Uterus (tissue), 3 donors: ENCODE measurements at regions not wholly inside any gene's neighbourhood (a gene's known extent, or its start where the extent isn't known, plus 50 kb on each side); places are given as distances from the start of the nearest gene placed in this dataset.

ENCODE experiments used
- DNase-seq, 2 donors: peaks; one replicate each; pipeline ENCODE4 v3.0.0-alpha.2; 2019 to 2020
- H3K27ac ChIP-seq, 2 donors: fragments of 200-600 bp; sonication (generic); 1 replicate in 1 of 2; 2 replicates in 1 of 2; pipeline ENCODE4 v1.5.1; 2016 to 2018
- H3K27me3 ChIP-seq, 2 donors: fragments of 200-600 bp; sonication (generic); one replicate each; pipeline ENCODE4 v1.5.1; 2018 to 2019; ENCODE audit warnings: control low read depth in 1 of 2
- H3K36me3 ChIP-seq, 2 donors: fragments of 200-600 bp; sonication (generic); one replicate each; pipeline ENCODE4 v1.5.1; 2019; ENCODE audit warnings: control low read depth in 1 of 2
- H3K4me1 ChIP-seq, 2 donors: fragments of 200-600 bp; sonication (generic); one replicate each; pipeline ENCODE4 v1.5.1; 2018 to 2019; ENCODE audit warnings: control low read depth in 1 of 2
- H3K4me3 ChIP-seq, 2 donors: fragments of 200-600 bp; sonication (generic); 1 replicate in 1 of 2; 2 replicates in 1 of 2; pipeline ENCODE4 v1.5.1; 2018 to 2019; ENCODE audit warnings: mild to moderate bottlenecking in 1 of 2
- H3K9me3 ChIP-seq, 2 donors: fragments of 200-600 bp; sonication (generic); one replicate each; pipeline ENCODE4 v1.5.1; 2019; ENCODE audit warnings: control low read depth in 1 of 2
- POLR2A ChIP-seq, 2 donors: fragments of 450-650 bp; IDR thresholded peaks; one replicate each; pipeline ENCODE4 v1.6.1; 2016; ENCODE audit warnings: antibody characterized with exemption in 2 of 2, mild to moderate bottlenecking in 1 of 2, moderate library complexity in 1 of 2
- intact Hi-C: fragments of 100-400 bp; cut with DNase I; formaldehyde crosslinking; loops from one replicate; pipeline ENCODE4 v1.15.1; 2023; ENCODE audit warnings: low total_unique reads
- TF ChIP-seq, protein P1 (sequence below), 4 experiments: fragments of 200-600 bp in 2 of 4; fragments of 450-650 bp in 2 of 4; sonication (generic) in 2 of 4; IDR thresholded peaks; one replicate each; pipeline ENCODE4 v1.5.1; 2016 to 2019; ENCODE audit warnings: antibody characterized with exemption in 4 of 4, mild to moderate bottlenecking in 2 of 4, moderate library complexity in 1 of 4
- donor health status: DM: yes; HTN: yes; CAD: no.

DNA sequence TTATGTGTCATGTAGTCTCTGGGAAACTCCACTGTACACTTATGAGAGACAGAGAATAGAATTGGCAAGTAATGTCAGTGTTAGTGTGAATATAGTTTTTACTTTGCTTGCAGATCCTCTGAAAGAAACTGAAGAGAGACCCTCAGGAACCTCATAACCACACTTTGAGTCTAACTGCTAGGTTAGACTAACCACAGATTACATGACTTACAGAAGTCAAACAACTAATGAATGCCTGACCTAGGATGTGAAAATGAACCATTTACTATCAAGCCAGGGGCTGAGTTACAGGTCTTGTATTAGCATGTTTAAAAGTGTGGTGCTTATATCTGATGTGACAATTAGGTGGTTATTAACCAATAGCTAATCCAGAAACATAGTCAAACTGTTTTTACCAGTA is 280.4 kb upstream of the LRATD1 start:
- H3K9me3 ChIP-seq: no peaks in the 10 kb centered on the region
- no peak overlapping the region for H3K27ac ChIP-seq
- no peaks in the 10 kb centered on the region for H3K36me3 ChIP-seq
- H3K4me1 ChIP-seq: no peaks in the 10 kb centered on the region
- intact Hi-C loops: no loop called here
- no peaks in the 10 kb centered on the region for H3K27me3 ChIP-seq
- H3K4me3 ChIP-seq: no peak overlapping the region
- TF ChIP-seq POLR2A (IDR thresholded peaks at IDR 0.05): no peak
- TF ChIP-seq, protein P1, sequence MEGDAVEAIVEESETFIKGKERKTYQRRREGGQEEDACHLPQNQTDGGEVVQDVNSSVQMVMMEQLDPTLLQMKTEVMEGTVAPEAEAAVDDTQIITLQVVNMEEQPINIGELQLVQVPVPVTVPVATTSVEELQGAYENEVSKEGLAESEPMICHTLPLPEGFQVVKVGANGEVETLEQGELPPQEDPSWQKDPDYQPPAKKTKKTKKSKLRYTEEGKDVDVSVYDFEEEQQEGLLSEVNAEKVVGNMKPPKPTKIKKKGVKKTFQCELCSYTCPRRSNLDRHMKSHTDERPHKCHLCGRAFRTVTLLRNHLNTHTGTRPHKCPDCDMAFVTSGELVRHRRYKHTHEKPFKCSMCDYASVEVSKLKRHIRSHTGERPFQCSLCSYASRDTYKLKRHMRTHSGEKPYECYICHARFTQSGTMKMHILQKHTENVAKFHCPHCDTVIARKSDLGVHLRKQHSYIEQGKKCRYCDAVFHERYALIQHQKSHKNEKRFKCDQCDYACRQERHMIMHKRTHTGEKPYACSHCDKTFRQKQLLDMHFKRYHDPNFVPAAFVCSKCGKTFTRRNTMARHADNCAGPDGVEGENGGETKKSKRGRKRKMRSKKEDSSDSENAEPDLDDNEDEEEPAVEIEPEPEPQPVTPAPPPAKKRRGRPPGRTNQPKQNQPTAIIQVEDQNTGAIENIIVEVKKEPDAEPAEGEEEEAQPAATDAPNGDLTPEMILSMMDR (IDR thresholded peaks at IDR 0.05): no peak
- DNase-seq: no peak

DNA sequence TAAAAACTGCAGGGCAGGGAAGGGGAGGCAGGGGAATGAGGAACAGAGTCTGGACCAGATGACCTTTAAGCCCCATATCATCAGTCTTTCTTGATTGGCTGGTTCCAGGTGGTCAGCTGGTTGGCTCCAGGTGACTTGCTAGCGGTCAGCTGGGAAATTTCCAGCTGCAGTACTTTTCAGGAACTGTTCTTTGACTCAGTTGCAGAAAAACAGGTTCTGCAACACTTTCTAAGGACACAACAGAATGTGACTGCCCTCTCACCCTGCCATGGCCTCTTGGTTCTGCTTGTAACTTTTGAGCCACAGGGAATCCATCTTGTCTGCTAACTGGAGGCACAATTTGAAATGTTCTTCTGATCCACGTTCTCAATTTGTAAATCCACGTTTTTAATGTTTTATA is 278.3 kb upstream of the LRATD1 start:
- Histone ChIP-seq H3K4me1 (no peaks in the 10 kb centered on the region), H3K36me3 (no peaks in the 10 kb centered on the region), H3K4me3 (no peak overlapping the region), H3K27ac (no peak overlapping the region), H3K27me3 (no peaks in the 10 kb centered on the region), H3K9me3 (no peaks in the 10 kb centered on the region)
- TF ChIP-seq, protein P1 (IDR thresholded peaks at IDR 0.05): no peak
- no peak for TF ChIP-seq POLR2A (IDR thresholded peaks at IDR 0.05)
- DNase-seq: no peak
- intact Hi-C loops: no loop called here

DNA sequence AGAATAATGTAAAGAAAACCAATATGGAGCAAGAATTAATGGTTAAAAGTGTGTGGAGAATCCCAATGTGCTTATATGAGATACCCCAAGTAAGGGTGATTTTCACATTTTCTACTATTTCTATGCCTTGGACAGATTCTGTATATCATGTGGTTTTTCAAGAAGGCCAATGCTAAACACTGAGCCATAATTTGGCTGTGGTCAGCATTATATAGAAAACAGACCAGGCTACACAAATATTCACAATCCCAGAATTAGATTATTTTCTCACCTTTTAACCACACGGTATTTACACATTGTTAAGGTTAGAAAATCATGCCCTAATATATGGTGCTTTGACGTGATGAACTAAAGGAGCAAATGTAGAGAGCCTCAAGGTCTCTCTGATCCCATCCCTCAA is 277.4 kb upstream of the LRATD1 start:
- no peak for TF ChIP-seq POLR2A (IDR thresholded peaks at IDR 0.05)

DNA sequence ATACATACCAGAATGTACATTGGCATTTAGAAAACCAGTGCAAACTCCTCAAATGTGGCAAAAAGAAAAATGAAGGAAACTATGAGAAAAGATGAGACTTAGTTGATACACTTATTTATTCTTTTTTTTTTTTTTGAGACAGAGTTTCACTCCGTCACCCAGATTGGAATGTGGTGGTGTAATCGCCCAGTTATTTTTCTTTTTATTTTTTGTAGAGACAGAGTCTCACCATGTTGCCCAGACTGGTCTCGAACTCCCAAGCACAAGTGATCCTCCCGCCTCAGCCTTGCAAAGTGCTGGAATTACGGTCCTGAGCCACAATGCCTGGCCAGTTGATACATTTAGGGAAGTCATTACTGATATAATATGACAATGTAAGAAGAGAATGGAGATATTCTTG is 274.2 kb upstream of the LRATD1 start:
- Histone ChIP-seq H3K27ac (no peak overlapping the region), H3K9me3 (no peaks in the 10 kb centered on the region), H3K4me1 (no peaks in the 10 kb centered on the region), H3K36me3 (no peaks in the 10 kb centered on the region), H3K4me3 (no peak overlapping the region), H3K27me3 (no peaks in the 10 kb centered on the region)
- TF ChIP-seq POLR2A (IDR thresholded peaks at IDR 0.05): no peak
- TF ChIP-seq, protein P1 (IDR thresholded peaks at IDR 0.05): no peak
- DNase-seq: no peak
- intact Hi-C loops: no loop called here

More for the DNA sequence above, 277.4 kb upstream of the LRATD1 start:
- H3K27me3 ChIP-seq: no peaks in the 10 kb centered on the region
- no peaks in the 10 kb centered on the region for H3K9me3 ChIP-seq
- H3K27ac ChIP-seq: no peak overlapping the region
- no peaks in the 10 kb centered on the region for H3K36me3 ChIP-seq
- H3K4me1 ChIP-seq: no peaks in the 10 kb centered on the region
- intact Hi-C loops: no loop called here
- DNase-seq: no peak
- no peak overlapping the region for H3K4me3 ChIP-seq

DNA sequence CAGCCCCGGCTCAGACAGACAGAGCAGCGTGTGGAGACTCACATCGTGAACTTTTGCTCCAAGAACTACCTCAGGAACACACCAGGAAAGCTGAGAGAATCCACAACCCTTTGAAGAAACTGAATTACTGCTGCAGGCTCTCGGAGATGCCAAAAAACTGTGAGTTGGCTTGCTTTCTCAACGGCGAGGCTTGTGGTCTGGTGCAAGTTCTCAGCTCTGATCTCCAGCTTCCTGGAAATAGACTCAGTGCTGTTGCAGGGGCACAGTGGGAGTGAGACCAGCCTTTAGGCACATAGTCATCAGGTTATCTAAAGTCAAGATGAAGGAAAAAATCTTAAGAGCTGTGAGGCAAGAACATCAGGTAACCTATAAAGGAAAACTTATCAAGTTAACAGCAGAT is 273.7 kb upstream of the LRATD1 start:
- Histone ChIP-seq H3K9me3 (no peaks in the 10 kb centered on the region), H3K4me1 (no peaks in the 10 kb centered on the region), H3K27ac (no peak overlapping the region), H3K36me3 (no peaks in the 10 kb centered on the region), H3K4me3 (no peak overlapping the region), H3K27me3 (no peaks in the 10 kb centered on the region)
- no peak for DNase-seq
- TF ChIP-seq, protein P1 (IDR thresholded peaks at IDR 0.05): no peak
- TF ChIP-seq POLR2A (IDR thresholded peaks at IDR 0.05): no peak
- intact Hi-C loops: no loop called here

DNA sequence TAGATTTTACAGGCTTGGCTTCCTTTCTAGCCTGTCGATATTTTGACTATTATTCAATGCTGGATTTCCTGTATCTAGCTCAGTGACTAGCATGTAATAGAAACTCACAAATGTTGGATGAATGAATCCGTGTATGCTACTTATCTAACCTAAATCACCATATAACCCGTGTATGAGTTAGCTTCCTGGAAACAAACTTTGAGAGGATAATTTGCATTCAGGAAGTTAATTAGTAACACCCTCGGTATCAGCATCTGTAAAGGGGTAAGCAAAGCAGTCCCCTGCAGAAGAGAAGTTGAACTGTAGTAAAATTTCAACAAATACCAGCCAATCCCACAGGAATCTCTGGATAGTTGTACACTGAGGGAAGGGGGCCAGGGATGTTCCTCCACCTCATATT is 269.4 kb upstream of the LRATD1 start:
- Histone ChIP-seq H3K27ac (no peak overlapping the region), H3K27me3 (no peaks in the 10 kb centered on the region), H3K36me3 (no peaks in the 10 kb centered on the region), H3K4me3 (no peak overlapping the region), H3K9me3 (no peaks in the 10 kb centered on the region), H3K4me1 (no peaks in the 10 kb centered on the region)
- no peak for DNase-seq
- no peak for TF ChIP-seq POLR2A (IDR thresholded peaks at IDR 0.05)
- TF ChIP-seq, protein P1 (IDR thresholded peaks at IDR 0.05): no peak
- intact Hi-C loops: no loop called here
